GM18519 (cell line): ENCODE measurements at regions not wholly inside any gene's neighbourhood (a gene's known extent, or its start where the extent isn't known, plus 50 kb on each side); places are given as distances from the start of the nearest gene placed in this dataset.
"Not testable (repeated sequence)": the region's sequence is repeated elsewhere in the genome, so short reads cannot be mapped to it uniquely, and the experiment has no call there.

ENCODE experiments used
- ATAC-seq: cut with Tn5 transposase; IDR thresholded peaks from one replicate; pipeline ENCODE4 v1.9.1; 2021; ENCODE audit warnings: mild to moderate bottlenecking, moderate library complexity; ENCODE audit not compliant: unreplicated experiment, low FRiP score

- no peak for ATAC-seq
Observed at GRCh38 chr7:146057958-146058357, 58.6 kb upstream of the CNTNAP2 start.

GRCh38 chr7:146054909-146055308 is 61.7 kb upstream of the CNTNAP2 start:
- ATAC-seq, result no peak

- ATAC-seq, result no peak
Observed at GRCh38 chr7:146053492-146053891, 63.1 kb upstream of the CNTNAP2 start.

GRCh38 chr7:146043310-146043709 is 73.3 kb upstream of the CNTNAP2 start:
- not testable (repeated sequence) for ATAC-seq

- no peak for ATAC-seq
Observed at GRCh38 chr7:146028251-146028750, 88.3 kb upstream of the CNTNAP2 start.

- ATAC-seq, result no peak
Observed at GRCh38 chr7:146027243-146027642, 89.4 kb upstream of the CNTNAP2 start.

- ATAC-seq, result no peak
Observed at GRCh38 chr7:146022776-146023175, 93.8 kb upstream of the CNTNAP2 start.

- not testable (repeated sequence) for ATAC-seq
Observed at GRCh38 chr7:146019041-146020004, 97.3 kb upstream of the CNTNAP2 start.

- ATAC-seq, result not testable (repeated sequence)
Observed at GRCh38 chr7:146017366-146017765, 99.2 kb upstream of the CNTNAP2 start.

GRCh38 chr7:146014154-146014553 is 102.4 kb upstream of the CNTNAP2 start:
- not testable (repeated sequence) for ATAC-seq

GRCh38 chr7:146008293-146008692 is 108.3 kb upstream of the CNTNAP2 start:
- no peak for ATAC-seq

- ATAC-seq, result no peak
Observed at GRCh38 chr7:146004805-146005204, 111.8 kb upstream of the CNTNAP2 start.

- ATAC-seq, result peak; percentile 96
Observed at GRCh38 chr7:146002431-146003078, 114.0 kb upstream of the CNTNAP2 start.

GRCh38 chr7:146002008-146002407 is 114.6 kb upstream of the CNTNAP2 start:
- ATAC-seq, result no peak

GRCh38 chr7:146000882-146001281 is 115.7 kb upstream of the CNTNAP2 start:
- ATAC-seq, result no peak

GRCh38 chr7:145989469-145989868 is 127.1 kb upstream of the CNTNAP2 start:
- ATAC-seq, result no peak

GRCh38 chr7:145986248-145986874 is 130.2 kb upstream of the CNTNAP2 start:
- no peak for ATAC-seq

- ATAC-seq, result no peak
Observed at GRCh38 chr7:145978769-145979168, 137.8 kb upstream of the CNTNAP2 start.

GRCh38 chr7:145959981-145960380 is 156.6 kb upstream of the CNTNAP2 start:
- ATAC-seq, result no peak

GRCh38 chr7:145957160-145957890 is 159.3 kb upstream of the CNTNAP2 start:
- no peak for ATAC-seq
